GM12873 (cell line): ENCODE measurements at regions not wholly inside any gene's neighbourhood (a gene's known extent, or its start where the extent isn't known, plus 50 kb on each side); places are given as distances from the start of the nearest gene placed in this dataset.

Experiments
- CTCF ChIP-seq: IDR thresholded peaks from 2 replicates; pipeline ENCODE4 v1.5.1; 2012; ENCODE audit warnings: low read depth, mild to moderate bottlenecking, moderate library complexity, low read length, control low read depth; ENCODE audit not compliant: insufficient read depth; ENCODE audit errors: missing control alignments

DNA sequence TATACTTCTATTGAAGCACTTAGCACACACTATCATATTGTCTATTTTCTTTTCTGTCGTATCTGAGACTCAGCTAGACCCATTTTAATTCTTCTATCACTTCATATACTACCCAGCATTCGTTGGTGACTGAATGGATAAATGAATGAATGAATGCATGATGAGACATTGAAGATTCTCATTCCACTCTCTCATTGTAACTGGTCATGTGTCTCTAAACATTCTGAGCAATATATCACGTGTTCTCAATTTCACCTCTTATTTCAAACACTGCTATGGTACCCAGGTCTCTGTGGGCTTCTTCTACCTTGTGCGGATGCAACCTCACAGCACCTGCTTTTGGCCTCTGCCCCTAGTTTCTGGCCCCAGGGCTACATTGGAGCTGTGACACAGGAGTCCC lies 65.2 kb upstream of the USPL1 start:
- no peak for TF ChIP-seq CTCF

GRCh38 chr13:30559274-30559673 lies 58.4 kb upstream of the USPL1 start:
- TF ChIP-seq CTCF = no peak

DNA sequence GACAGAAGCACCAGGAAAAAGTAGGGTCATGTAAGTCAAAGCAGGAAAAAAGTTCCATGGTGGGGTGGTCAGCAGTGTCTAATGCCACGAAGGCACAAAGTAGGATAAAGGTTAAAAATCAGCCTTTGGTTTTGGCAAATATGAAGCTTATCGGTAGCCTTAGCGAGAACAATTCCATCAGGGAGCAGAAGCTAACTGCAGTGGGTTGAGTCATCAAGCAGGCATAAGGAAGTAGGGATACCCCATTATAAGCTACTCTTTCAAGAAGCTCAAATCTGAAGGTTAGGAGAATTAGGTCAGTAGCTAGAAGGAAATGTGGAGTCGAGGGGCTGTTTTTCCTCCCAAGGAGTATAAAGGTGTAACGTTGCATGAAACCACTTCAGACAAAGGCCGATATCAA lies 57.5 kb upstream of the USPL1 start:
- no peak for TF ChIP-seq CTCF

- no peak for TF ChIP-seq CTCF
Measured at GRCh38 chr13:30561511-30561910, 56.2 kb upstream of the USPL1 start.

DNA sequence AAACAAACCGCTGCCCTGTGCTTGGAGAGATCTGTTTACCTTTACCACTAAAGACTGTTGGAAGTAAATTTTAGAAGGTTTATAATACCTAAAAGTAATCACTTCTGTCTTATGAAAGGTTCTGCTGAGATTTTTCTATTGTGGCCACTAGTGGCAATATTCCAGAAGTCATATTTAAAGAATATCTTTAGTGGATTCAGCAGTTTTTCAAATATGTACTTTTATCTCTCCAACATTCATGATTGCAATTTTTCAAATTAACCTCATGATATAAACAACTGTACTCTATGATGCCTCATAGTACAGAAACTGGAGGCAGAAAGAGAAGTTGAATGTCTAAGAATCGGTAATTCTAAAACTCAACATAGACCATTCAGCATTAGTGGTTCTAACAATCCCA lies 53.2 kb upstream of the USPL1 start:
- TF ChIP-seq CTCF = no peak

- TF ChIP-seq CTCF = no peak
Measured at GRCh38 chr13:30565658-30566057, 52.1 kb upstream of the USPL1 start.

DNA sequence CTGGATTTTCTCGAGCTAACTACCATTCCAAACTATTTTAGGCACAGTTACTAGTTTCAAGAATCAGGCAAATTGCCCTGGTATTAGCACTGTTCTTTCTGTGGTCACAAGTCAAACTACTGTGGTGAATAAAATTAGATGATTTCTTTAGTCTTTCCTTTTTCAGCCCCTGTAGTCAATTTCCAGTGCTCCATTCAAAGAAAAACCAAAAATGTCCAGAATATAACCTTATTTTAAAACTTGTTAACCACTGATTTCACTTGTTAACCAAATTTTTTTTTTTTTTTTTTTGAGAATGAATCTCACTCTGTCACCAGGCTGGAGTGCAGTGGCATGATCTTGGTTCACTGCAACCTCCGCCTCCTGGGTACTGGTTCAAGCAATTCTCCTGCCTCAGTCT lies 50.6 kb upstream of the USPL1 start:
- no peak for TF ChIP-seq CTCF
